IMR-90 (cell line): ENCODE measurements at regions not wholly inside any gene's neighbourhood (a gene's known extent, or its start where the extent isn't known, plus 50 kb on each side); places are given as distances from the start of the nearest gene placed in this dataset. TPM values are rescaled to one million over a fixed set of nuclear protein-coding genes. Genes with fewer than 3 reads are reported as not detected.

Experiments used
- microRNA-seq, 2 experiments: library from miRNA; stranded (forward) in 1 of 2; unstranded in 1 of 2; fragments of 10-50 nt in 1 of 2; fragments of <30 nt in 1 of 2; gene quantifications in 1 of 2; microRNA quantifications in 1 of 2; one replicate each; pipeline versions ENCODE3 to v1.1.0; 2013 to 2020; ENCODE audit not compliant: insufficient read depth in 1 of 2, insufficient read length in 1 of 2, unreplicated experiment in 1 of 2
- small RNA-seq, 5 experiments: library from RNA; depleted of rRNA; stranded (forward); fragments of <200 nt; gene quantifications; one replicate each; pipeline ENCODE3, GENCODE V24; 2012

Small RNA genes in the stretch of these regions (microRNA-seq; reads per million reads assigned to microRNA genes)
- not detected for gene RF00019 (ENCODE audit: insufficient read depth, insufficient read length)

Small RNA genes in the stretch of these regions (small RNA-seq; reads per million reads assigned to genes)
- 0 reads per million in 5 experiments for gene RF00019
